DMS53 (cell line): ENCODE measurements at regions not wholly inside any gene's neighbourhood (a gene's known extent, or its start where the extent isn't known, plus 50 kb on each side); places are given as distances from the start of the nearest gene placed in this dataset.
"Not testable (repeated sequence)": the region's sequence is repeated elsewhere in the genome, so short reads cannot be mapped to it uniquely, and the experiment has no call there.

Experiments used
- DNase-seq: peaks from one replicate; lab custom pipeline; 2025; lab: John Stamatoyannopoulos, UW

DNA sequence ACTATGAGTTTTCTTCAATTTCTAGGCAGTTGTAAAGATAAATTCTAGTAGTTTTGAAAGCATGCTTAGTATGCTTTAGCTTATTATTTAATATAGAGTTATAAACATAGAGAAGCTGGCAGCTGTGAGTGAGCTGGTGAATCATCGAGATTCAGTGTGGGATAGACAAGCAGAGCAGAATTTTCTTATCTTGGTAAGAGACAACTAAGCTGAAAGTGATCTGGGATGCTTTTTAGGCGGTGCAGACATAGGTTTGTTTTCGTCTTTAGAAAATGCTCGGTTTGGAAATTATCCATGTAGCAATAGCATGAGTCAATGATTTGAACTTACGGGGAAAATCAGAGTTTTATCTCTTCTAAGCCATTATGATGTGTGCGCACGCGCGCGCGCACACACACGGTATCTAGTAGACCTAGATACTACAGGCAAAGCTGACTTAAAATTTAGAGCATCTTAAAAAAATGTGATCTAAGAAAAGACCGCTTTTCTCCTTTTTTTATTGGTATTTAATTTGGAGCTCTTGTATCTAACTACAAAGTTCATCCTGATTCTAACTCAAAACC lies 128.3 kb upstream of the MAP3K7 start:
- no peak for DNase-seq

DNA sequence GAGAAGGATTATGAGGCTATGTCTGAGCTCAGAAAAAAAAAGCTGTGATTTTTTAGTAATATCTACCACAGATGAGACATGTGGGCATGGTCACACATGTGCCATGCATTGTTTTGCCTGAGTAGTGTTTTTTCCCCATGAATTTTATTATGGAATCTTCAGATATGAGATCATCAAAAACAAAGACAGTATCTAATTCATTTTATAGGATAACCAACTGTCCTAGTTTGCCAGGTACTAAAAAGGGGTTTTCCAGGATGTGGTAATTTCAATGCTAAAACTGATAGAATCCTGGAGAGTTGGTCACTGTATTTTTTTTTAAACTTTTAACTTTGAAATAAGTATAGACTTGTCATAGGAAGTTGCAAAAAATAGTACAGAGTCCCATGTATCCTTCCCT lies 127.4 kb upstream of the MAP3K7 start:
- no peak for DNase-seq

DNA sequence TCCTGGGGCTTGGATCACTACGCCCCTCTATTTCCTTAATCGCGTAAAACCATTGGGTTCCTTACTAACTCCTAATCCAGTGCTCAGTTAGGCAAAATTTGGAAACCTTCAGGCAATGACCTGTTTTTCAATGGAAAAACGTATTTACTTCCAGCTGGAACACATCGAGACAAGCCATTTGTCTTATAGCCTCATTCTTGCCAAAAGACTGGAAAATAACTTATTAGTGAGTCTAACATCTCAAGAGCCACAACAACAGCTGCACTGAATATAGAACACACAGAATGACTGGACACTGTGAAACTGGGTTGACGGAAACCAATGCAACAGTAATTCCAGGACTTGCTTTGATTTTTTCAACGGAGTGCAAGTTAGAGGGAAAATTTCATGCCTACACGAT lies 125.2 kb upstream of the MAP3K7 start:
- no peak for DNase-seq

DNA sequence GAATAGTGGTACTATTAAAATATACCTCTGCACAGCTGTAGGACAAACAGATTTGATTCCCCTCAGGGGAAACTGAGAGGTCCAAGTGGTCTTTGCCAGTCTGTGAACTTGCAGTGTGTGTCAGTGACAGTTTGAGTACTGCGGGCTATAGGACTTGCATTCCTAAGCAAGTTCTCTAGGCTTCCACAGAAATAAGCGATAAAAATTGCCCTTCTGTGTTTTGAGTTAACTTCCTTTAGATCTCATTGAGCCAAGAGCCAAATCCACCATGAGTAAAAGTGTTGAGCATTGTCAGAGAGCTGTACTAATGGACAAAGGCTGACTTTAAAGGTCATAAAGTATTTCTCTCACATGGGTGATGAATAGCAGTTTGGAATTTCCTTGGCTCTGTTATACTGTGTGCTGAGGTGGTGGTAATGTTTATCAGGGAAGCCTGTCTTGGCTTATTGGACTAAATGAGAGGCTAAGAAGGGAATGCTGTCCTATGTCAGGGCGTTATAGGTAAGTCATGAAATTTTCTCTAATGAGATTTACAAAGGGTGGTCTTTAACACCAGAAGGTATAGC lies 122.6 kb upstream of the MAP3K7 start:
- no peak for DNase-seq

DNA sequence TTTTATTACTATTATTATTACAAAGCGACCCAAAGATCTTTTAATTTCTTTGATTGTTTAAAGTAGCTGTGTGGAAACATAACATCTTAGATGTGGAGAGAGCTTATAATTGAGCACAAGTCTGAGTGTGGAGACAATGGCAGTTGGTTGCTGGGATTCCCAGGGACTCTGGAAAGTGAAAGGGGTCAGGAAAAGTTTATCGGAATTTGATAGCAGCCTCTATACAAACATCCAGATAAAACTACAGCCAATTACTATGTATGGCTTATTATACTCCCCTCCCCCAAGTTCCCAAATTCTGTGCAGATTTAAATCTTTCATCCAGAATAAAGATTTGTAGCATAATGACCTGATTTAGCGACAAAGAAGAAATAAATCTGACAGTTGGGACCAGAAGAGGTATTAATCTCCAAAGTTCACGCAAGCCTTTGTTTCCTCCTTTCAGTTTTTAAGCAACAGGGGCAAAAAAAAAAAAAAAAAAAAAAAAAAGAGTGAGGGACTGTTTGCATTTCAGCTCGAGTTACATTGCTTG lies 121.4 kb upstream of the MAP3K7 start:
- DNase-seq: no peak

DNA sequence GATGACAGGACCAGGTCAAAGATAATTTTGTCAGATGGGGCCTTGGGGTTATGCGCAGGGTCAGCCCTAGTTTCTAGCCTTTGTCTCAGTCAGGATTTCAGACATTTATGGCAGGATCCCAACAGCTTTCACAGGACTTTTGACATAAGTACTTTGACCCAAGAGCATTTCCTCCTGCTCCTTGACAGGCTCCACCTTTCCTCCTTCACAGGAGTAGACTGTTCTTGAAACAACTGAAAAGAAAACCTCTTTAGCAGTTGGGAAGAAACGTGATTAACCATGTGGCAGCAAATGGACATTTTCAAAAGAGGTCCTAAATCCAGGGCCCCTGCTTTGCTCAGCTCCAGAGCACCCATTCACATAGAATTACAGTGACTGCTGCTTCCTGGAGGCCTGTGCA lies 120.4 kb upstream of the MAP3K7 start:
- no peak for DNase-seq

DNA sequence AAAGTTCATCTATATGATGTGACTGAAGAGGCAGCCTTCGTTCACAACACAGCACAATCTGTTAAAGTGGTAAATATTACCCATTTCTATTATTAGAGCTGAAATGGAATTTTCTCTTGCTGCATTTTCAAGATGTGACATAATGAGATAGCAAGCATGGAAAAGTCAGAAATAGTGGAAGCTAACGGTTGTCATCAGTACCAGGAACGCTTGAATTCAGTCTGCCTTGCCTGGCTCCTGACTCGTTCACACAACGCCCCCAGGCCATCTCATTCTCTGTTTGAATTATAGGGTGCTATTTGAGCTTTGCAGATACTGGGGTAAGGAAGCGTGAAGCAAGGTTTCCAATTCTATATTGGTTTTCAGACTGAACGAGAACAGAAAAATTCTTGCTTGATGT lies 116.5 kb upstream of the MAP3K7 start:
- no peak for DNase-seq

DNA sequence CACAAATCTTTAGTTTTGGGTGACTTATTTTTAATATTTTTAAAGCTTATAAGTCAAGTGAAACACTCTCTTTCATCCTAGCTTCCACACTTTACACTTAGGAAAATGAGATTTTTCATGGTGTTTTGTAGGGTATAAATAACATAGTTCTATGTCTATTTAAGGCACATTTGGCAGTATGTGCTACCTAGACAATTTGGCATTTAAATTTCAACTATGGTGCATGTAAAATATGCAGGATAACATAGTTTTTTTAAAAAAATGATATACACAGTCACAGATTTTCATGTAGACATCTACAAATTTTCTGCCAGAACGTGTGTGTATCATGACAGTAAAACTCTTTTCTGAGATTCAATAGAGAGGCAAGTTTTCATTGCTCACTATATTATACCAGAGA lies 115.1 kb upstream of the MAP3K7 start:
- DNase-seq: no peak

DNA sequence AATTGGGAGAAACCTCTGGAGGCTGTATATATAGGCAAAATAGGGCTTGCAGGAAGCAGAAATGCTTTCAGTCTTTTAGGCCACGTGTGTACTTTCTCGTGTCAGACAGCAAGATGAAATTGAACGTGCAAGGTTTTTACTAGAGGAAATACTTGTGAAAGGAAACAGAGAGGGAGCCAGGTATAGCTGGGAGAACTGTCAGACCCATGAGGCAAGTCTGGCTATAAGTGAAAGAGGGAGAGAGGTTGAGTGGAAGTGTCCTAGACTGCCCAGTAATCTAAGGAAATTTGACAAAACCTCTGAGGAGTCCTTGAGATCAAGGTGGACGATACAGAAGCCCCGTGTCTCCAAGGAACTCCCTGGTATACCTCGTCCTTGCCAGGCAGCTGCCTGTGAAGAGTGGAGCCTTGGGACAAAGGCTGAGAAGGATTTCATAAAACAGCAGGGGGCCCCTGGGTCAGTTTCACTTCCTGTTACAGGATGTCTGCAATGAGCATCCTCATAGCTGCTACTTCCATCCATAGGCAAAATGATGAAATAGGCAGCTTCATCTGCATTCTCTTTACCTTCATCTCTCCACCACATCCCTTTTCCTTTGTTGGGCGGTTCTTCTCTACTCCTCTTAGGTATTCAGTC lies 114.4 kb upstream of the MAP3K7 start:
- peak; percentile 78 for DNase-seq

DNA sequence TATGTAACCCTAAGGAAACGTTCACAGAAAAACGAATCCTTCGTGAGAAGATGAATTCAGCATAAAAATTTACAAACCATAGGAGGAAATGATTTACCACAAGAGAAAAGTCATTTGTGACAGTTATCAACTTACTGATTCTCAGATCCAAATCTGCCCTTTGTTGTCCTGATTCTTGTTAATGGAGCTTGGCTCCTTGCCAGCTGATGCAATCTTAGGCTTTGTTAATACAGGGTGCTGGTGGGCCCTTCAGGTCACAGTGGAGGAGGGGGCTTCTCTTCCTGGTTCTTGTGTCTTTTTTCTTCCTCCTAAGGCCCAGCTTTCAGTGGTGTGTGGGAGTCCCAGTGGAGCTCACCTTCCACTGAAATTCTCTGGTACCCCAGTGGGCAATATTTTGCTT lies 108.4 kb upstream of the MAP3K7 start:
- DNase-seq: no peak

DNA sequence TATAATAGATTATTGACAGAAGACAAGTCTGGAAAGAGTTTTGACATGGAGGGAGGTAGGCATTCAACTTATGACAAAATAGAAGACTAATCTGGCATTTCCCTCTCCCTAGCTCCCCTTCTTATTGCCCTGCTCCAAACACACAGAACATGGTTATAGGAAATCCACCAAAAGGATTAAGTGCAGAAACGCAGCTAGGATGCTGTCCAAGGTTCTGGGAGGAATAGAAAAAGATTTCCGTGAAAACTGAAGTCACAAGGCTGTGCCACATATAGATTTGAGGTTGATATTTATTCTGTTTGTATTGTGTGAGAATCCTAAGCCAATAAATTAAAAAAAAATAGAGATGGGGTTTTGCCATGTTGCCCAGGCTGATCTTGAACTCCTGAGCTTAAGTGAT lies 107.9 kb upstream of the MAP3K7 start:
- DNase-seq: no peak

DNA sequence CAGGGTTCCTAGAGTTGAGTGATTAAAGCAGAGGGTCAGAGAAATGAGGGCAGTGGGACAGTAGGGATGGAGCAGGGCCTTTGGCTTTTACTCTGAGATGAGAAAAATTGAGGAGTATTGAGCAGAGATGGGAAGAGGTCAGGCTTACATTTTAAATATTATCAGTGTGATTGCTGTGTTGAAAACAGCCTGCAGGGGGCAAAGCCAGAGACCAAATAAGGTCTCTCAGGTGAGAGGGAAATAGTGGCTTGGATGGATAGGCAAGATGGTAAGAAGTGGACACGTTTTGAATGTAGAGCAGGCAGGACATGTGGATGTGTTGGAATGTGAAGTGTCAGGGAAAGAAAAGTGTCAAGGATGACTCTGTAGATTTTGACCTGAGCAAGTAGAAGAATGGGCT lies 105.0 kb upstream of the MAP3K7 start:
- DNase-seq: peak; percentile 50

DNA sequence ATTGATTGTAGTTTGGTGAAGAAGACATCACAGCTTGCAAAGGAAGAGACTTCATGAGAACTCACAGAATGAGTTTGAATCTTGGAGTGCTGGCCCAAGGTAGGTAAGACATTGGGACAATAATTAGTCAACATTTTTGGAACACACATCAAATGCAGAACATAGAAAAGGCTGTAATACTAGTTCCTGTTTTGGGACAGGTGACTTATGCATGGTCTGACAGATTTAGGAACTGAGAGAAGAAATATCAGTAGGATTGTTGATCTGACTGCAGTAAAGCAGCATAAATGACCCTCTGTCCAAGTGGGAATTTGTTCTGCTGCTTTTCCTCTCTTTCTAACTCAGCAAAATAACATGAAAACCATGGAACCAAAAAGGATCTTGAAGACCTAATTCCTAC lies 102.3 kb upstream of the MAP3K7 start:
- DNase-seq: no peak

DNA sequence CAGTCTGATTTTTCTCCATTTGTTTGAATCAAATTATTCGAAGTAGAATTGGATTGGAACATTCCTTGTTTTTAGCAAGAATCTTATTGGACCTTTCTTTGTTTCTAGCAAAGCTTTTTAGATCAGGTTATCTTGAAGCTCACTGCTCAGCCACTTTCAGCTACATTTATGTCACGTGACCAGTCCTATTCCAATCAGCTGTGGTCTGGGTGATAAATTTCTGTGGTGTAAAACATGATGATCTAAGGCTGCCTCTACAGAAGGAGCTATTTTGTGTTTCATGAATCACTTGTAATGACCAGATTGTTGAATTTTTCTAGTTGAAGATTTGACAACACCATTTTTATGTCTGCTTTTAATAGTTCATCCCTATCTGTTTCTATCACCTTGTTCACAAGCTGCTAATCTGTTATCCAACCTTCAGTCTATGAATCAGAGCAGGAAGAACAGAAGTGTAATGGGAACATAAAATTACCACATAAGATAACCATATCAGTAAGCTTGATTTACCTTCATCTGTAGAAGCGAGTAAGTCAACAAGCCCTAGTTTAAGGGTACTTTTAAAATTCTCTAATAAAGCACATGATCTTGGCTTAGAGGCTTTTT lies 101.0 kb upstream of the MAP3K7 start:
- DNase-seq: no peak

DNA sequence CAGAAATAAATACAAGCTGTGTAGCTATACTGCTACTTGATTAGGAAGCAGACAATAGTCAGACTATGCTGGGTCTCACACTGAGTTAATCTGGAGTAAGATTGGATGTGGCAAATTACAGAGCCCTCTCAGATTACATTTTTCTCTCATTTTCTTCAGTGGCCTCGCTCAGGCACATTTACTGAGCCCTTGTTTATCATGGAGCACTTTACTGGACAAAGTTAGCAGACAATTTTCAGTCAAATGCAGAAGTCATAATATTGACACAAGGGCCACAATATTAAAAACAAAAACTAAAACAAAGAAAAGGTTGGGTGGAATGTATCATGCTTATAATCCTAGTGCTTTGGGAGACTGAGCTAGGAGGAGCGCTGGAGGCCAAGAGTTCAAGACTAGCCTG lies 95.0 kb upstream of the MAP3K7 start:
- DNase-seq: no peak

DNA sequence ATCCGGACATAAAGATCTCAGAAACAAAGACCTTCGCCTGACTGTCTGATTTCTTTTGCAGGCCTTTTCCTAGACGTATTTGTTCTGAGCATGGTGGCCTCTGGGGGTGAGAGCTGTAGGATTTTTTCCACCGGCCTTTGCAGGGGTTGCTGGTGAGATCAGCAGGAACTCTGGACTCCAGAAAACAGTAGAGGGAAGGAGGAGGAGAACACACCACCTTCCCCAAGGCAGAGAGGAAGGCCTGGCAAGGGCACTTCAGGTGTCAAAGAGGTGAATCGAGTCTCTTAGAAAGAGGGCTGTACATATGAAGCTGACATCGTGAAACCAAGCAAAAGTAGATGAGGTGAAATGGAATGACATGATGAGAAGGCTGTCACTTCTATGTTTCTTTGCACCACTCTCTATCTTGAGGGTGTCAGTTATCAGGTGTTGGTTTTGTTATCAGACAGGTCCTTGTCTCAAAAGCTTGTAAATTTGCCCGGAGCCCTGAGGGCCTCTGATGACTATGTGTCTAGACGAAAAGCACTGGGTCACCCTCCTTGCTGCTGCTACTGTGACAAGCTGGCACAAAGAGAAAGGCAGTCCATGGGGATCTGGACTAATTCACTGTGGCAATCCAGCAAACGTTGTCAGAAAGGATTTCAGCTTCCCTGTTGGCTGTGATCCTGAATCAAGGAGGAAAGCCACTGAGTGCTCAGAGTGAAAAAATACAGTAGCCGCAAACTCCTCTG lies 91.3 kb upstream of the MAP3K7 start:
- no peak for DNase-seq

DNA sequence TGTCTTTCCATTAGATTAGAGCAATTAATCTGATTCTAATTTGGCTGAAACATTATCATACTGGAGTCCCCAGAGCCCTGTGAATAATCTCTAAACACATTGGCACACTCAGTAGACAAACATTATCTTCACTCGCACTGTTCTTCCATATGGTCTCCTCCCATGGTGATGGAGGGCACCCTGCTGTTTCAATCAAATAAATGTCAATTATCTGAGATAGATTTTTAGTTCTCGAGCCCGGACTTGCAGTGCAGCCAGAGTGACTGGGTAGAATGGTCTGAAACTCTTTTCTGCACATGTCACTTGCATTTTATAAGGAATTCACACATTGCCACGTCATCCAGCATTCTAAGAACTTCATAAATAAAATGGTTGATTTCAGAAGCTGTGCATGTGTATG lies 90.6 kb upstream of the MAP3K7 start:
- no peak for DNase-seq

DNA sequence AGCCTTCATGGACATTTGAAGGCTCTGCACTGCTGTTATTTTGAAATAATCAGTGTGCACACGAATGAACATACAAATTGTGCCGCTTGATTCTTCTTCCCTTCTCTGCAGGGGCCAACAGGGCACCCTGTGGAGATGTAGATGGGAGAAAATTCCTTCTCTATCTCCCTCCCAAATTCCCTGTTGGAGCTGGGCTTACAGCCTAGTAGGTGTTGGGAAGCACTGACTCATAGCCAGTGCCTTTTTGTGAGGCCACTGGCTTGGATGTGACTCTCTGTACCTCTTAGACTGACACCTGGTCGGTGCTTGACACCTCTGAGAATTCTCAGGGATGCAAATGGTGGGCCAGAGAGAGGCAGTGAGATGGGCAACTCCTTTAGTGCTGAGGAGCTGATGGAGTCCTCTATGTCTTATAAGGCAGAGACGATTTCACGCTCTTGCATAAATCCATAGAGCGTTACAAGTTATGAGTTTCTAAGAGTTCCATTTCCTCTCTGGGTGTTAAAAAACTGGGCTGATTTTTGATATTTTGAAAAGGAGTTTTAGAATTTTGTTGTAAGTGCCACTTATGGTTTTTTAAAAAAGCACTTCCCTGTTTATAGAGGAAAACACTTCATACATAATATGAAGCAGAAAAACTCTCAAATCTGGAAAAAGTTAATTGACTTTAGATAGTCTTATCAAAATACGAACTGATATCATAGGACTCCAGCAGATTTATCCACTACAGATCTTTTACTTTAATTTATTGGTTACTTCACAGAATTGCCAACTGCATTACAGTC lies 89.8 kb upstream of the MAP3K7 start:
- DNase-seq: no peak

DNA sequence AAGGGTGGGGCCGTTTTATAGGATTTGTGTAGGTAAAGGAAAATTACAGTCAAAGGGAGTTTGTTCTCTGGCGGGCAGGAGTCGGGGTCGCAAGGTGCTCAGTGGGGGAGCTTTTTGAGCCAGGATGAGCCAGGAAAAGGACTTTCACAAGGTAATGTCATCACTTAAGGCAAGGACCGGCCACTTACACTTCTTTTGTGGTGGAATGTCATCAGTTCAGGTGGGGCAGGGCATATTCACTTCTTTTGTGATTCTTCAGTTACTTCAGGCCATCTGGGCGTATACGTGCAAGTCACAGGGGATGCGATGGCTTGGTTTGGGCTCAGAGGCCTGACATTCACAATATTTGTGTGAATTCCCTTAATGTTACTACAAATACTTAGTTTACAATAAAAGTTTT lies 88.2 kb upstream of the MAP3K7 start:
- DNase-seq: not testable (repeated sequence)

DNA sequence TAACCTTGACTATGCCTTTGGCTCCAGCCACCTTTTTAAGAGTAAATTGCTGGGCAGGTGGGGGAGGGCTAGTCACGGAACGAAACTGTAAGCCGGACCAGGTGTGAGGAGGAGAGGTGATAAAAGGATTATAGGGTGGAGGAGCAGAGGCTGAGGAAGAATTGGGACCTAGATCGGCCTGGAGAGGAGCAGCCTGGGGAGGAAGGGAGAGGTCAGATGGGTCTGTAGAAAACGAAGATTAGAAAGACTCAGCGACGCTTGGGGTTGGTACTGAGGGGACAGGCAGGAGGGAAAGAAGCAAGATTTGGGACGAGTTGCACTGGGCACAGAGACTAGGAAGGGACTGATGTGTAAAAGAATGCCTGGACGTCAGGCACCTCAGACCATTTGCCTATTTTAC lies 87.2 kb upstream of the MAP3K7 start:
- not testable (repeated sequence) for DNase-seq

DNA sequence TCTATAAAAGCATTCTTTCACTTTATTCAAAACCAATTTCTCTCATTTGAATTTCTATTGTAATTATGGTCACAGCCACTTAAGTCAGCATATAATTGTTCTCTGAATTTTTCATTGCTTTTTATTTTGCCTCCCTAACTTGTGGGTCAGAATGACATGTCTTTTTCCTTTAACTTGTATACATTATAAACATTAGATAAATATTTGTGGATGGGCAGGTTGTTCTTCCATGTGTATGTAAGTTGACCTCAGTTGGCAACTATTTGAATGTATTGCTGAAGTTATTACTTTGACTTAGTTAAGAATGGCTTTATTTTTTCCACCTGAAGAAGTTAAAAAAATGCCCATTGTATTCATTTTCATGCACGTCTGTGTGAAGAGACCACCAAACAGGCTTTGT lies 83.0 kb upstream of the MAP3K7 start:
- no peak for DNase-seq

DNA sequence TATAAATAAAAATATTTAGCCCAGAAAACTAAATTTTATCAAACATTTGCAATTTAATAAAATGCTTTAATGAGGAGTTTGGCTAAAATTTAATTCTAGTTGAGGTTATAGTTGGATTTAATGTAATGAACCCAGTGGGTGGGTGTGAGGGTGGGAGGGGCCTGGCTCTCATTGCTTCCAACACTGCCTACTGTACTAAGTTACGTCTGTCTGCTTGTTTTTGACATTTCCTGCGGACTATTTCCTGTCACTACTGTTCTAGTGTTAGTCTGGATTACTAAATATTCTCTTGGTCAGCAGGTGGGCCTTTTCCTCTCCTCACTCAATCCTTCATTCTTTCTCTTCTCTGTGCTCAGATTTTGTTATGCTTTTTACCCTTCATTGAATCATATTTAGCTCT lies 82.5 kb upstream of the MAP3K7 start:
- no peak for DNase-seq
